SU-DHL-6 (cell line): ENCODE measurements at regions not wholly inside any gene's neighbourhood (a gene's known extent, or its start where the extent isn't known, plus 50 kb on each side); places are given as distances from the start of the nearest gene placed in this dataset.

Source experiments
- H2AFZ ChIP-seq: fragments of 200-600 bp; sonication (generic); 2 replicates; pipeline ENCODE4 v1.6.1; 2014; ENCODE audit warnings: low read depth, mild to moderate bottlenecking, moderate library complexity, mixed read lengths, antibody characterized with exemption, low read length; ENCODE audit not compliant: severe bottlenecking
- H3F3A ChIP-seq: fragments of 200-600 bp; shearing (Covaris generic); 2 replicates; pipeline ENCODE4 v1.6.0; 2016; ENCODE audit warnings: antibody characterized with exemption, mild to moderate bottlenecking; ENCODE audit not compliant: insufficient read depth
- H3K27ac ChIP-seq: fragments of 200-600 bp; sonication (generic); 2 replicates; pipeline ENCODE4 v1.5.1; 2016; ENCODE audit warnings: low read depth, mild to moderate bottlenecking, low read length, moderate library complexity, mixed read lengths
- H3K27me3 ChIP-seq: fragments of 200-600 bp; sonication (generic), shearing (Covaris generic); 2 replicates; pipeline ENCODE4 v1.6.0; 2014; ENCODE audit warnings: mild to moderate bottlenecking, low read length
- H3K36me3 ChIP-seq: fragments of 200-600 bp; sonication (generic); 2 replicates; pipeline ENCODE4 v1.6.1; 2014; ENCODE audit warnings: mild to moderate bottlenecking, low read length, mixed read lengths
- H3K4me2 ChIP-seq: fragments of 300-600, 200-600 bp; shearing (Covaris generic), sonication (generic); 2 replicates; pipeline ENCODE4 v1.6.0; 2014; ENCODE audit warnings: low read length, low read depth, mild to moderate bottlenecking; ENCODE audit not compliant: poor library complexity, severe bottlenecking
- H3K4me3 ChIP-seq: fragments of 200-600 bp; sonication (generic); 2 replicates; pipeline ENCODE4 v1.5.1; 2014; ENCODE audit warnings: antibody characterized with exemption, low read length, mild to moderate bottlenecking, mixed read lengths; ENCODE audit not compliant: insufficient read depth, poor library complexity, severe bottlenecking
- H3K79me2 ChIP-seq: fragments of 200-600 bp; sonication (generic); 2 replicates; pipeline ENCODE4 v1.6.1; 2014; ENCODE audit warnings: mild to moderate bottlenecking, low read length, moderate library complexity; ENCODE audit not compliant: insufficient read depth
- H3K9ac ChIP-seq: fragments of 200-600 bp; sonication (generic); 2 replicates; pipeline ENCODE4 v1.7.0; 2014; ENCODE audit warnings: mild to moderate bottlenecking, low read length
- H3K9me2 ChIP-seq: fragments of 200-600 bp; sonication (generic); replicated peaks from 2 replicates; pipeline ENCODE4 v1.6.1; 2014; ENCODE audit warnings: low read length; ENCODE audit not compliant: insufficient read depth
- H3K9me3 ChIP-seq: fragments of 200-600 bp; sonication (generic); 2 replicates; pipeline ENCODE4 v1.6.1; 2014; ENCODE audit warnings: low read length, mixed read lengths; ENCODE audit not compliant: insufficient read depth
- H4K20me1 ChIP-seq: fragments of 200-600 bp; sonication (generic); 2 replicates; pipeline ENCODE4 v1.6.1; 2014; ENCODE audit warnings: low read depth, mild to moderate bottlenecking, antibody characterized with exemption, low read length, moderate library complexity, mixed read lengths
- EZH2phosphoT487 ChIP-seq: fragments of 200-600 bp; sonication (generic), shearing (Covaris generic); conservative IDR thresholded peaks from 2 replicates; pipeline ENCODE4 v1.6.1; 2018; ENCODE audit warnings: mild to moderate bottlenecking, antibody characterized with exemption, low read length, moderate library complexity, mixed read lengths
- TF ChIP-seq, protein P1 (sequence below): fragments of 200-600 bp; sonication (generic); IDR thresholded peaks from one replicate; pipeline ENCODE4 v1.5.1; 2017; ENCODE audit warnings: antibody characterized with exemption, mild to moderate bottlenecking, low read length, moderate library complexity; ENCODE audit not compliant: insufficient read depth, poor library complexity, severe bottlenecking

DNA sequence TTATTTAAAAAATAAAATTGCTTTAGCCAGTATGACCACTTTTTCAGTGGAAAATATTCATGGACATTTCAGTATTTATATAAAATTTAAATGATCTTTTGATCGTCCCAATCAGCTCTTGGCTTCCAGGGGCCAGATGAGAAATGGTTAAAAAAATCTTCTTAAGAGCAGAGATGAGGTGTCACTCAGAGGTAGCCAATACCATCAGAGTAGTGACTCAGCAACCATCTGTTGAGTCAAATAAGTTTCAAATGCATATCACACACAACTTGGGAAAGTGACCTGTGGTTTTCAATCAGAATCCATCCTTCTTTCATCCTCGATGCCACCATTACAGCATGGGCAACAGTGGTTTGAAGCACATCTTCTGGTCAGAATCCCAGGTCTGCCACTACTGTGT is 958.8 kb upstream of the NR2F2 start:
- H2AFZ ChIP-seq = no peak overlapping the region
- TF ChIP-seq EZH2phosphoT487 = no peak
- TF ChIP-seq, protein P1, sequence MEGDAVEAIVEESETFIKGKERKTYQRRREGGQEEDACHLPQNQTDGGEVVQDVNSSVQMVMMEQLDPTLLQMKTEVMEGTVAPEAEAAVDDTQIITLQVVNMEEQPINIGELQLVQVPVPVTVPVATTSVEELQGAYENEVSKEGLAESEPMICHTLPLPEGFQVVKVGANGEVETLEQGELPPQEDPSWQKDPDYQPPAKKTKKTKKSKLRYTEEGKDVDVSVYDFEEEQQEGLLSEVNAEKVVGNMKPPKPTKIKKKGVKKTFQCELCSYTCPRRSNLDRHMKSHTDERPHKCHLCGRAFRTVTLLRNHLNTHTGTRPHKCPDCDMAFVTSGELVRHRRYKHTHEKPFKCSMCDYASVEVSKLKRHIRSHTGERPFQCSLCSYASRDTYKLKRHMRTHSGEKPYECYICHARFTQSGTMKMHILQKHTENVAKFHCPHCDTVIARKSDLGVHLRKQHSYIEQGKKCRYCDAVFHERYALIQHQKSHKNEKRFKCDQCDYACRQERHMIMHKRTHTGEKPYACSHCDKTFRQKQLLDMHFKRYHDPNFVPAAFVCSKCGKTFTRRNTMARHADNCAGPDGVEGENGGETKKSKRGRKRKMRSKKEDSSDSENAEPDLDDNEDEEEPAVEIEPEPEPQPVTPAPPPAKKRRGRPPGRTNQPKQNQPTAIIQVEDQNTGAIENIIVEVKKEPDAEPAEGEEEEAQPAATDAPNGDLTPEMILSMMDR = no peak
- H3K9me2 ChIP-seq = no peaks in the 10 kb centered on the region
- no peaks in the 10 kb centered on the region for H3K79me2 ChIP-seq
- no peak overlapping the region for H3K9ac ChIP-seq
- no peaks in the 10 kb centered on the region for H3F3A ChIP-seq
- H3K36me3 ChIP-seq = no peaks in the 10 kb centered on the region
- H3K27ac ChIP-seq = no peak overlapping the region
- H3K4me3 ChIP-seq = no peak overlapping the region
- no peak overlapping the region for H3K4me2 ChIP-seq
- no peaks in the 10 kb centered on the region for H3K27me3 ChIP-seq
- no peaks in the 10 kb centered on the region for H3K9me3 ChIP-seq
- no peaks in the 10 kb centered on the region for H4K20me1 ChIP-seq

DNA sequence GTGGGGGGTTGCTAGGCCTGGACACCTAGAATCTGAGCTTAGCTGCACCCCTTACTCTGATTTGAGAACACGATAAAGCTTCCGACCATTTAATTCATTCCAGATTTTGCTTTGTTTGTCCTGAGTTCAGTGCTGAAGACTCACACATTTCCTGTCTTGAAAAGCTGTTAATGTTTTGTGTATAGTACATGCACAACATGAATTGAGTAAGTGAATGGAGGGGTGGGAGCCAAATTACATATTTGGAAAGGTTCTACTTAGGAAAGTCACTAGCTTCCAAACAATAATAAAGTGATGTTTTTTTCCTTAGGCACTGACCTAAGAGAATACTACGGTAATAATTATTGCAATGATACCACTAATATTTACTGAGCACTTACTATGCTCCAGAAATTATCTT is 955.2 kb upstream of the NR2F2 start:
- no peaks in the 10 kb centered on the region for H3K27me3 ChIP-seq
- no peak overlapping the region for H2AFZ ChIP-seq
- H4K20me1 ChIP-seq = no peaks in the 10 kb centered on the region
- H3K36me3 ChIP-seq = no peaks in the 10 kb centered on the region
- no peak overlapping the region for H3K4me2 ChIP-seq
- H3K9me3 ChIP-seq = no peaks in the 10 kb centered on the region
- no peaks in the 10 kb centered on the region for H3F3A ChIP-seq
- H3K4me3 ChIP-seq = no peak overlapping the region
- no peak for TF ChIP-seq EZH2phosphoT487
- TF ChIP-seq, protein P1 = no peak
- H3K79me2 ChIP-seq = no peaks in the 10 kb centered on the region
- no peak overlapping the region for H3K9ac ChIP-seq
- H3K9me2 ChIP-seq = no peaks in the 10 kb centered on the region
- H3K27ac ChIP-seq = no peak overlapping the region

- H3K9me2 ChIP-seq = no peaks in the 10 kb centered on the region
- H3K27me3 ChIP-seq = no peaks in the 10 kb centered on the region
- no peak overlapping the region for H2AFZ ChIP-seq
- TF ChIP-seq, protein P1 = no peak
- no peak for TF ChIP-seq EZH2phosphoT487
- H3F3A ChIP-seq = no peaks in the 10 kb centered on the region
- no peak overlapping the region for H3K4me3 ChIP-seq
- no peaks in the 10 kb centered on the region for H4K20me1 ChIP-seq
- no peaks in the 10 kb centered on the region for H3K79me2 ChIP-seq
- H3K9ac ChIP-seq = no peak overlapping the region
- no peak overlapping the region for H3K4me2 ChIP-seq
- H3K36me3 ChIP-seq = no peaks in the 10 kb centered on the region
- no peaks in the 10 kb centered on the region for H3K9me3 ChIP-seq
- no peak overlapping the region for H3K27ac ChIP-seq
Measured at GRCh38 chr15:95377258-95377852, 953.1 kb upstream of the NR2F2 start.
